Spleen (tissue), 11 donors: ENCODE measurements at regions not wholly inside any gene's neighbourhood (a gene's known extent, or its start where the extent isn't known, plus 50 kb on each side); places are given as distances from the start of the nearest gene placed in this dataset.
"Not testable (repeated sequence)": the region's sequence is repeated elsewhere in the genome, so short reads cannot be mapped to it uniquely, and the experiment has no call there.

Experiments
- DNase-seq: peaks from one replicate; pipeline ENCODE4 v3.0.0-alpha.2; 2020
- H3K27ac ChIP-seq, 8 donors: fragments of 200-600 bp; sonication (generic) in 7 of 8; 1 replicate in 4 of 8; 2 replicates in 4 of 8; pipeline versions ENCODE4 v1.5.0 to v1.8.0; 2016 to 2021; ENCODE audit warnings: inconsistent platforms in 4 of 8, mild to moderate bottlenecking in 4 of 8, moderate library complexity in 1 of 8
- H3K27me3 ChIP-seq, 7 donors: fragments of 200-600 bp; sonication (generic) in 6 of 7; replicated peaks in 1 of 7; 1 replicate in 4 of 7; 2 replicates in 3 of 7; pipeline versions ENCODE4 v1.5.0 to v1.8.0; 2016 to 2021; ENCODE audit warnings: inconsistent platforms in 3 of 7, mild to moderate bottlenecking in 1 of 7
- H3K36me3 ChIP-seq, 6 donors: fragments of 200-600 bp; sonication (generic) in 5 of 6; 1 replicate in 4 of 6; 2 replicates in 2 of 6; pipeline versions ENCODE4 v1.5.0 to v1.8.0; 2016 to 2021; ENCODE audit warnings: inconsistent platforms in 2 of 6
- H3K4me1 ChIP-seq, 6 donors: fragments of 200-600 bp; sonication (generic) in 5 of 6; 1 replicate in 3 of 6; 2 replicates in 3 of 6; pipeline versions ENCODE4 v1.5.0 to v1.8.0; 2016 to 2021; ENCODE audit warnings: inconsistent platforms in 3 of 6
- H3K4me3 ChIP-seq, 8 donors: fragments of 200-600 bp; sonication (generic) in 7 of 8; 1 replicate in 4 of 8; 2 replicates in 4 of 8; pipeline versions ENCODE4 v1.5.0 to v1.8.0; 2016 to 2021; ENCODE audit warnings: inconsistent platforms in 4 of 8, mild to moderate bottlenecking in 4 of 8, moderate library complexity in 2 of 8
- H3K9me3 ChIP-seq, 8 donors: fragments of 200-600 bp; sonication (generic) in 7 of 8; 1 replicate in 4 of 8; 2 replicates in 4 of 8; pipeline versions ENCODE4 v1.5.0 to v1.8.0; 2016 to 2021; ENCODE audit warnings: inconsistent platforms in 4 of 8
- CTCF ChIP-seq, 11 experiments: fragments of 200-600 bp in 7 of 11; fragments of 450-650 bp in 4 of 11; sonication (generic) in 4 of 11; IDR thresholded peaks in 8 of 11; conservative IDR thresholded peaks in 3 of 11; 1 replicate in 7 of 11; 2 replicates in 4 of 11; pipeline versions ENCODE4 v1.4.0 to v1.8.0; 2016 to 2021; ENCODE audit warnings: antibody characterized with exemption in 11 of 11, inconsistent platforms in 4 of 11, mild to moderate bottlenecking in 1 of 11
- POLR2A ChIP-seq, 3 donors: fragments of 450-650 bp; IDR thresholded peaks; one replicate each; pipeline ENCODE4 v1.5.1; 2017; ENCODE audit warnings: antibody characterized with exemption in 3 of 3, mild to moderate bottlenecking in 1 of 3
- POLR2AphosphoS5 ChIP-seq, 3 donors: sonication (generic); formaldehyde crosslinking; IDR thresholded peaks; one replicate each; pipeline ENCODE4 v1.5.1; 2017; ENCODE audit warnings: antibody characterized with exemption in 3 of 3
- WGBS, 5 donors: extraction: QIAGEN DNeasy Blood & Tissue Kit in 3 of 5; methylation state at CpG; one replicate each; pipeline versions ENCODE4 v1.1.5 to v1.1.7; 2013 to 2018; 5-methylcytosine and 5-hydroxymethylcytosine counted together
- intact Hi-C: fragments of 100-400 bp; cut with DNase I; formaldehyde crosslinking; loops from one replicate; pipeline ENCODE4 v1.15.0; 2023; ENCODE audit warnings: low total_unique reads
- donor health status: healthy with polysubstance abuse.
- donor health status: DM: no; HTN: no; CAD: no; lungs with moderate emphysema.
- donor health status: DM: no; HTN: no; CAD: no.
- donor health status: Bipolar disorder and iron deficiency.
- donor health status: healthy.
- donor health status: DM: no; HTN: no; CAD: no.
- donor health status: DM: yes; HTN: yes; CAD: no.

- Histone ChIP-seq H3K4me1 (no peaks in the 10 kb centered on the region), H3K27ac (no peak overlapping the region), H3K9me3 (peaks cover 0 to 4% (median 0%) of the 10 kb centered on the region in 8 donors), H3K27me3 (no peaks in the 10 kb centered on the region), H3K4me3 (no peak overlapping the region), H3K36me3 (no peaks in the 10 kb centered on the region)
- WGBS, 5 donors, result 53 to 80% (median 62%) methylated on average over 4 of the region's 4 CpGs
- TF ChIP-seq CTCF (IDR thresholded peaks at IDR 0.05 in 8 of 11, conservative IDR thresholded peaks at IDR 0.05 in 3 of 11), result no peak
- no peak for TF ChIP-seq POLR2AphosphoS5 (IDR thresholded peaks at IDR 0.05)
- TF ChIP-seq POLR2A (IDR thresholded peaks at IDR 0.05), result no peak
- intact Hi-C loops, result no loop called here
- DNase-seq, result no peak
Observed at GRCh38 chr1:196056966-196057365, 551.3 kb downstream of the KCNT2 start.

GRCh38 chr1:196049407-196049806, 558.8 kb downstream of the KCNT2 start:
- Histone ChIP-seq H3K4me3 (no peak overlapping the region), H3K27ac (no peak overlapping the region), H3K27me3 (no peaks in the 10 kb centered on the region), H3K9me3 (no peaks in the 10 kb centered on the region), H3K4me1 (no peaks in the 10 kb centered on the region), H3K36me3 (no peaks in the 10 kb centered on the region)
- WGBS, 5 donors, result 83 to 91% (median 87%) methylated on average over 2 of the region's 2 CpGs
- no peak for DNase-seq
- no peak for TF ChIP-seq CTCF (IDR thresholded peaks at IDR 0.05 in 8 of 11, conservative IDR thresholded peaks at IDR 0.05 in 3 of 11)
- no peak for TF ChIP-seq POLR2AphosphoS5 (IDR thresholded peaks at IDR 0.05)
- TF ChIP-seq POLR2A (IDR thresholded peaks at IDR 0.05), result no peak
- intact Hi-C loops, result no loop called here

GRCh38 chr1:196043268-196043667, 565.0 kb downstream of the KCNT2 start:
- TF ChIP-seq POLR2A (IDR thresholded peaks at IDR 0.05) (no peak), POLR2AphosphoS5 (IDR thresholded peaks at IDR 0.05) (no peak)
- Histone ChIP-seq H3K27ac (no peak overlapping the region), H3K36me3 (no peaks in the 10 kb centered on the region), H3K4me1 (no peaks in the 10 kb centered on the region), H3K9me3 (peaks cover 0 to 30% (median 23%) of the 10 kb centered on the region in 8 donors), H3K4me3 (no peak overlapping the region), H3K27me3 (no peaks in the 10 kb centered on the region)
- 80 to 90% (median 85%) methylated on average over 2 of the region's 2 CpGs for WGBS, 5 donors
- intact Hi-C loops, result no loop called here
- DNase-seq, result no peak

- no peaks in the 10 kb centered on the region for H3K36me3 ChIP-seq
- 36 to 42% (median 38%) methylated on average over 6 of the region's 6 CpGs for WGBS, 5 donors
- H3K4me1 ChIP-seq, result no peaks in the 10 kb centered on the region
- intact Hi-C loops, result no loop called here
- H3K9me3 ChIP-seq, result peaks cover 0 to 9% (median 5%) of the 10 kb centered on the region in 8 donors
- H3K27ac ChIP-seq, result no peak overlapping the region
- TF ChIP-seq POLR2AphosphoS5 (IDR thresholded peaks at IDR 0.05), result no peak
- no peak for TF ChIP-seq POLR2A (IDR thresholded peaks at IDR 0.05)
- TF ChIP-seq CTCF (IDR thresholded peaks at IDR 0.05 in 8 of 11, conservative IDR thresholded peaks at IDR 0.05 in 3 of 11), result no peak
- no peak overlapping the region for H3K4me3 ChIP-seq
- DNase-seq, result no peak
- no peaks in the 10 kb centered on the region for H3K27me3 ChIP-seq
Observed at GRCh38 chr1:196034080-196034706, 574.0 kb downstream of the KCNT2 start.

- H3K4me3 ChIP-seq, H3K36me3 ChIP-seq, H3K4me1 ChIP-seq, H3K9me3 ChIP-seq, intact Hi-C loops, H3K27me3 ChIP-seq, H3K27ac ChIP-seq, DNase-seq: not testable (repeated sequence)
- WGBS, 5 donors, result 60 to 85% (median 72%) methylated on average over 2 of the region's 2 CpGs
Observed at GRCh38 chr1:196031387-196031786, 576.9 kb downstream of the KCNT2 start.
